ENCODE measurements at regions not wholly inside any gene's neighbourhood (a gene's known extent, or its start where the extent isn't known, plus 50 kb on each side); places are given as distances from the start of the nearest gene placed in this dataset.

DNA sequence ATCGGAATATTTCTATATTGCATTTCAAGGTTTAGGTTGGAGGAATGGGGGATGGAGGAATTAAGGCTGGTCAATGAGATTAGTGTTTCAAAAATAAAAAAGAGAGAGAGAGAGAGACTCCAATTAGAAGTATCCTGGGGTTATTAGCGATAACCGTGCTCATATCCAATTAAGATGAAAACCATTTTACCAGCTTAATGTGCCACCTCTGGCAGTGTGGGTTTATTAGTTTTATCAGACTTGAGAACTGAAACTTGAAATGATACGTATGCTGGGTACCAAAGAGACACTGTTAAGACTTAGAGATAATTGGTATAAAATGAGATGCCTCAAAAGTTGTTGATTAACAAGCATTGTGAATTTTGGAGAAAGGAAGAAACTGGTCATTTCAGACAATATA lies 251.5 kb upstream of the NR2F2 start:
- no peaks in the 10 kb centered on the region for H3K4me1 ChIP-seq (ENCODE audit: insufficient read depth)
- H3K27ac ChIP-seq: no peak overlapping the region
- no peak for DNase-seq
- no peaks in the 10 kb centered on the region for H3K79me2 ChIP-seq (ENCODE audit: insufficient read depth)
- H3K9ac ChIP-seq: no peak overlapping the region
- H3K4me3 ChIP-seq: no peak overlapping the region
- no peaks in the 10 kb centered on the region for H3K36me3 ChIP-seq (ENCODE audit: low read depth)
- no peaks in the 10 kb centered on the region for H3K9me2 ChIP-seq (ENCODE audit: insufficient read depth)
- H3K4me2 ChIP-seq (ENCODE audit: unreplicated experiment): no peak overlapping the region
- H3F3A ChIP-seq (ENCODE audit: insufficient read depth): no peaks in the 10 kb centered on the region
- no peaks in the 10 kb centered on the region for H3K9me3 ChIP-seq (ENCODE audit: low read depth)
- H2AFZ ChIP-seq: no peak overlapping the region
- TF ChIP-seq EZH2 (IDR thresholded peaks at IDR 0.05; ENCODE audit: insufficient read depth, poor library complexity, severe bottlenecking) (no peak), EZH2phosphoT487 (IDR thresholded peaks at IDR 0.05; ENCODE audit: insufficient read depth, low read depth) (no peak)
- H3K27me3 ChIP-seq (replicated peaks; ENCODE audit: insufficient read depth): no peaks in the 10 kb centered on the region
- in situ Hi-C loops (cut with MboI): no loop called here
- 71 to 75% methylated on average over 4 of the region's 4 CpGs for WGBS, 2 experiments (ENCODE audit: low coverage in 1 of 2, low lambda C conversion rate in 2 of 2, missing lambda C conversion rate in 2 of 2)
- H4K20me1 ChIP-seq (ENCODE audit: insufficient read depth): no peaks in the 10 kb centered on the region

- in situ Hi-C loops (cut with MboI): no loop called here
- H3K4me1 ChIP-seq (ENCODE audit: insufficient read depth): no peaks in the 10 kb centered on the region
- H2AFZ ChIP-seq: no peak overlapping the region
- H3K4me2 ChIP-seq (ENCODE audit: unreplicated experiment): no peak overlapping the region
- no peaks in the 10 kb centered on the region for H3K36me3 ChIP-seq (ENCODE audit: low read depth)
- no peak overlapping the region for H3K9ac ChIP-seq
- H3K4me3 ChIP-seq: no peak overlapping the region
- no peak for DNase-seq
- no peak overlapping the region for H3K27ac ChIP-seq
- H3K9me2 ChIP-seq (ENCODE audit: insufficient read depth): no peaks in the 10 kb centered on the region
- H3K79me2 ChIP-seq (ENCODE audit: insufficient read depth): no peaks in the 10 kb centered on the region
- no peaks in the 10 kb centered on the region for H3K27me3 ChIP-seq (replicated peaks; ENCODE audit: insufficient read depth)
- H3K9me3 ChIP-seq (ENCODE audit: low read depth): no peaks in the 10 kb centered on the region
- no peaks in the 10 kb centered on the region for H3F3A ChIP-seq (ENCODE audit: insufficient read depth)
- H4K20me1 ChIP-seq (ENCODE audit: insufficient read depth): no peaks in the 10 kb centered on the region
- no peak for TF ChIP-seq EZH2 (IDR thresholded peaks at IDR 0.05; ENCODE audit: insufficient read depth, poor library complexity, severe bottlenecking)
- TF ChIP-seq EZH2phosphoT487 (IDR thresholded peaks at IDR 0.05; ENCODE audit: insufficient read depth, low read depth): no peak
- 68 to 81% methylated on average over 3 of the region's 3 CpGs for WGBS, 2 experiments (ENCODE audit: low coverage in 1 of 2, low lambda C conversion rate in 2 of 2, missing lambda C conversion rate in 2 of 2)
Observed at GRCh38 chr15:96079882-96080281, 250.6 kb upstream of the NR2F2 start.

GRCh38 chr15:96086164-96086563 lies 244.3 kb upstream of the NR2F2 start:
- no peaks in the 10 kb centered on the region for H3K9me2 ChIP-seq (ENCODE audit: insufficient read depth)
- H3K27ac ChIP-seq: no peak overlapping the region
- no peak overlapping the region for H2AFZ ChIP-seq
- H3K36me3 ChIP-seq (ENCODE audit: low read depth): no peaks in the 10 kb centered on the region
- no peaks in the 10 kb centered on the region for H4K20me1 ChIP-seq (ENCODE audit: insufficient read depth)
- DNase-seq: no peak
- no peak for TF ChIP-seq EZH2phosphoT487 (IDR thresholded peaks at IDR 0.05; ENCODE audit: insufficient read depth, low read depth)
- no peak for TF ChIP-seq EZH2 (IDR thresholded peaks at IDR 0.05; ENCODE audit: insufficient read depth, poor library complexity, severe bottlenecking)
- in situ Hi-C loops (cut with MboI): no loop called here
- no peak overlapping the region for H3K4me3 ChIP-seq
- H3F3A ChIP-seq (ENCODE audit: insufficient read depth): no peaks in the 10 kb centered on the region
- no peaks in the 10 kb centered on the region for H3K9me3 ChIP-seq (ENCODE audit: low read depth)
- H3K27me3 ChIP-seq (replicated peaks; ENCODE audit: insufficient read depth): no peaks in the 10 kb centered on the region
- no peak overlapping the region for H3K4me2 ChIP-seq (ENCODE audit: unreplicated experiment)
- H3K79me2 ChIP-seq (ENCODE audit: insufficient read depth): no peaks in the 10 kb centered on the region
- H3K9ac ChIP-seq: no peak overlapping the region
- WGBS, 2 experiments (ENCODE audit: low coverage in 1 of 2, low lambda C conversion rate in 2 of 2, missing lambda C conversion rate in 2 of 2): 48 to 50% methylated on average over 3 of the region's 3 CpGs
- H3K4me1 ChIP-seq (ENCODE audit: insufficient read depth): no peaks in the 10 kb centered on the region

DNA sequence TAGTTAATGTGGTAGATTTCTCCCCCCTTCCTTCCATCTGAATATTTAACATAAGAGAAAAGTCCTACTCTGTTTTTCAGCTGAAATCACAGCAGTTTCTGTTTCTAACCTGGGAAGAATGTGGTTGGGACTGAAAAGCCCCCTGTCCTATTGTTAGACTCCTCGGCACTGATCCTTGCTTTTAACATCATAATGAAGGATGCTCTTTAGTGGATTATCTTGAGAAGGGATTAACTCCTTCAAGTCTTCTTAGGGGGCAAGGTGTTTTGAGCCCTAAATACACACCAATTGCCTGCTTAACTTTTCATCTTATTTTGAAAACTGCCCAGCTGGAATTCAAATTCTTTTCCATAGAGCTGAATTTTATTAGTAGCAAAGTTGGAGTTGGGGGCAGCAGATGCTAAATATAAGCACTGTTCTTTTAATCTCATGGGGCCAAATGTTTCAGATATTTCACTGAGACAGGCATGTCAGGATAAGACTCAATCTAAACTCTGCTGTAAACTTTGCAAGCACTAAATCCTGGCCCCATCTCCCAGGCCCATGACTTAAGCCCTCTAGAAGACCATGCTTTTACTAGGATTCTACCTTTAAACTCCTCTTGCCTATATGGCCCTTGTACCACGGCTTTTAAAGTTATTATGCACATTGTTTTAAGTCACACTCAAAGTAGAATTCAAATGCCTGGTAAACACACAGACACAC lies 243.2 kb upstream of the NR2F2 start:
- H4K20me1 ChIP-seq (ENCODE audit: insufficient read depth): no peaks in the 10 kb centered on the region
- no peaks in the 10 kb centered on the region for H3K9me3 ChIP-seq (ENCODE audit: low read depth)
- in situ Hi-C loops (cut with MboI): no loop called here
- 65 to 82% methylated on average over 2 of the region's 2 CpGs for WGBS, 2 experiments (ENCODE audit: low coverage in 1 of 2, low lambda C conversion rate in 2 of 2, missing lambda C conversion rate in 2 of 2)
- no peak overlapping the region for H3K9ac ChIP-seq
- no peak overlapping the region for H3K4me3 ChIP-seq
- H3K4me1 ChIP-seq (ENCODE audit: insufficient read depth): no peaks in the 10 kb centered on the region
- H3K27ac ChIP-seq: no peak overlapping the region
- peak overlapping the region; percentile 8; the same call in 1 of the 2 replicates for H2AFZ ChIP-seq
- no peaks in the 10 kb centered on the region for H3K27me3 ChIP-seq (replicated peaks; ENCODE audit: insufficient read depth)
- H3K79me2 ChIP-seq (ENCODE audit: insufficient read depth): no peaks in the 10 kb centered on the region
- H3K9me2 ChIP-seq (ENCODE audit: insufficient read depth): no peaks in the 10 kb centered on the region
- no peaks in the 10 kb centered on the region for H3F3A ChIP-seq (ENCODE audit: insufficient read depth)
- no peak for DNase-seq
- no peak overlapping the region for H3K4me2 ChIP-seq (ENCODE audit: unreplicated experiment)
- no peaks in the 10 kb centered on the region for H3K36me3 ChIP-seq (ENCODE audit: low read depth)
- TF ChIP-seq EZH2phosphoT487 (IDR thresholded peaks at IDR 0.05; ENCODE audit: insufficient read depth, low read depth) (no peak), EZH2 (IDR thresholded peaks at IDR 0.05; ENCODE audit: insufficient read depth, poor library complexity, severe bottlenecking) (no peak)

Data from GM23248 (cell line).